ENCODE measurements at regions not wholly inside any gene's neighbourhood (a gene's known extent, or its start where the extent isn't known, plus 50 kb on each side); places are given as distances from the start of the nearest gene placed in this dataset.

GRCh38 chr3:165440380-165440779 is 244.2 kb upstream of the SLITRK3 start:
- no peak overlapping the region for H3K27ac Mint-ChIP-seq
- peaks cover 5% of the 10 kb centered on the region for H3K9me3 ChIP-seq
- no peak overlapping the region for H3K4me3 ChIP-seq (ENCODE audit: control insufficient read depth in 1 of 2, extremely low read depth in 1 of 2, low read length in 1 of 2)
- H3K27ac ChIP-seq (ENCODE audit: low read length) = no peak overlapping the region
- CTCF ChIA-PET = interaction anchor here in 1 of 2 donors (0.6 kb wide), 1 partner anchor 8 kb away, joined by 3 read pairs; no protein-coding TSS in a partner anchor
- WGBS (ENCODE audit: insufficient coverage) = 83% methylated on average over 1 of the region's 2 CpGs
- no peak for ATAC-seq (replicated peaks in 1 of 4)
- POLR2A ChIA-PET = no interaction called here
- no peaks in the 10 kb centered on the region for H3K4me1 Mint-ChIP-seq
- no peaks in the 10 kb centered on the region for H3K4me1 ChIP-seq (ENCODE audit: control insufficient read depth in 1 of 2, extremely low read depth in 1 of 2, insufficient read depth in 2 of 2, low read length in 2 of 2)
- no peak overlapping the region for H3K4me3 Mint-ChIP-seq
- no peaks in the 10 kb centered on the region for H3K27me3 Mint-ChIP-seq
- no peaks in the 10 kb centered on the region for H3K36me3 ChIP-seq (ENCODE audit: control insufficient read depth in 2 of 2, extremely low read depth in 1 of 2, insufficient read depth in 1 of 2, low read length in 1 of 2)
- H3K36me3 Mint-ChIP-seq = no peaks in the 10 kb centered on the region
- no peaks in the 10 kb centered on the region for H3K27me3 ChIP-seq (replicated peaks in 1 of 2; ENCODE audit: control insufficient read depth in 2 of 2, extremely low read depth in 1 of 2, insufficient read depth in 2 of 2, low read length in 1 of 2)
- DNase-seq = no peak
- H3K9me3 Mint-ChIP-seq = peaks cover 4 to 13% (median 4%) of the 10 kb centered on the region in 3 donors

- H3K4me1 ChIP-seq (ENCODE audit: control insufficient read depth in 1 of 2, extremely low read depth in 1 of 2, insufficient read depth in 2 of 2, low read length in 2 of 2) = no peaks in the 10 kb centered on the region
- Mint-ChIP-seq H3K36me3 (no peaks in the 10 kb centered on the region), H3K9me3 (peaks cover 9 to 16% (median 10%) of the 10 kb centered on the region in 3 donors), H3K4me1 (no peaks in the 10 kb centered on the region), H3K27ac (no peak overlapping the region), H3K27me3 (no peaks in the 10 kb centered on the region), H3K4me3 (no peak overlapping the region)
- H3K4me3 ChIP-seq (ENCODE audit: control insufficient read depth in 1 of 2, extremely low read depth in 1 of 2, low read length in 1 of 2) = no peak overlapping the region
- peaks cover 5% of the 10 kb centered on the region for H3K9me3 ChIP-seq
- no peak overlapping the region for H3K27ac ChIP-seq (ENCODE audit: low read length)
- ATAC-seq (replicated peaks in 1 of 4) (no peak), DNase-seq (no peak)
- POLR2A ChIA-PET = no interaction called here
- CTCF ChIA-PET = no interaction called here
- no peaks in the 10 kb centered on the region for H3K36me3 ChIP-seq (ENCODE audit: control insufficient read depth in 2 of 2, extremely low read depth in 1 of 2, insufficient read depth in 1 of 2, low read length in 1 of 2)
- WGBS (ENCODE audit: insufficient coverage) = 60% methylated on average over 1 of the region's 2 CpGs
- no peaks in the 10 kb centered on the region for H3K27me3 ChIP-seq (replicated peaks in 1 of 2; ENCODE audit: control insufficient read depth in 2 of 2, extremely low read depth in 1 of 2, insufficient read depth in 2 of 2, low read length in 1 of 2)
These were observed 243.6 kb upstream of the SLITRK3 start for GRCh38 chr3:165439765-165440164.

- H3K36me3 Mint-ChIP-seq = no peaks in the 10 kb centered on the region
These were observed 238.3 kb upstream of the SLITRK3 start for GRCh38 chr3:165434516-165434915.

GRCh38 chr3:165406425-165406824 is 210.2 kb upstream of the SLITRK3 start:
- DNase-seq = no peak
- no peak for ATAC-seq (replicated peaks in 1 of 4)
- Histone ChIP-seq H3K9me3 (no peaks in the 10 kb centered on the region), H3K27ac (ENCODE audit: low read length) (no peak overlapping the region), H3K4me3 (ENCODE audit: control insufficient read depth in 1 of 2, extremely low read depth in 1 of 2, low read length in 1 of 2) (no peak overlapping the region), H3K36me3 (ENCODE audit: control insufficient read depth in 2 of 2, extremely low read depth in 1 of 2, insufficient read depth in 1 of 2, low read length in 1 of 2) (no peaks in the 10 kb centered on the region), H3K27me3 (replicated peaks in 1 of 2; ENCODE audit: control insufficient read depth in 2 of 2, extremely low read depth in 1 of 2, insufficient read depth in 2 of 2, low read length in 1 of 2) (no peaks in the 10 kb centered on the region), H3K4me1 (ENCODE audit: control insufficient read depth in 1 of 2, extremely low read depth in 1 of 2, insufficient read depth in 2 of 2, low read length in 2 of 2) (no peaks in the 10 kb centered on the region)
- H3K4me1 Mint-ChIP-seq = no peaks in the 10 kb centered on the region
- no peaks in the 10 kb centered on the region for H3K27me3 Mint-ChIP-seq
- CTCF ChIA-PET = no interaction called here
- peaks cover 2 to 14% (median 9%) of the 10 kb centered on the region in 3 donors for H3K9me3 Mint-ChIP-seq
- no CpG with 5 or more reads among the region's 2 CpGs for WGBS (ENCODE audit: insufficient coverage)
- H3K27ac Mint-ChIP-seq = no peak overlapping the region
- H3K4me3 Mint-ChIP-seq = no peak overlapping the region
- POLR2A ChIA-PET = no interaction called here
- no peaks in the 10 kb centered on the region for H3K36me3 Mint-ChIP-seq

More at GRCh38 chr3:165434516-165434915, 238.3 kb upstream of the SLITRK3 start:
- no peak overlapping the region for H3K4me3 ChIP-seq (ENCODE audit: control insufficient read depth in 1 of 2, extremely low read depth in 1 of 2, low read length in 1 of 2)
- DNase-seq (no peak), ATAC-seq (replicated peaks in 1 of 4) (no peak)
- POLR2A ChIA-PET = interaction anchor here in 1 of 2 donors (0.6 kb wide), 1 partner anchor 16 kb away, joined by 3 read pairs; no protein-coding TSS in a partner anchor
- Mint-ChIP-seq H3K27ac (no peak overlapping the region), H3K4me3 (no peak overlapping the region), H3K9me3 (peaks cover 18 to 33% (median 24%) of the 10 kb centered on the region in 3 donors), H3K27me3 (no peaks in the 10 kb centered on the region), H3K4me1 (no peaks in the 10 kb centered on the region)
- H3K9me3 ChIP-seq = no peaks in the 10 kb centered on the region
- no peaks in the 10 kb centered on the region for H3K36me3 ChIP-seq (ENCODE audit: control insufficient read depth in 2 of 2, extremely low read depth in 1 of 2, insufficient read depth in 1 of 2, low read length in 1 of 2)
- WGBS (ENCODE audit: insufficient coverage) = no CpG with 5 or more reads among the region's 3 CpGs
- no peaks in the 10 kb centered on the region for H3K4me1 ChIP-seq (ENCODE audit: control insufficient read depth in 1 of 2, extremely low read depth in 1 of 2, insufficient read depth in 2 of 2, low read length in 2 of 2)
- H3K27me3 ChIP-seq (replicated peaks in 1 of 2; ENCODE audit: control insufficient read depth in 2 of 2, extremely low read depth in 1 of 2, insufficient read depth in 2 of 2, low read length in 1 of 2) = no peaks in the 10 kb centered on the region
- no peak overlapping the region for H3K27ac ChIP-seq (ENCODE audit: low read length)
- CTCF ChIA-PET = interaction anchor here in 1 of 2 donors (0.6 kb wide), 2 partner anchors 100 to 807 kb away, joined by 3 to 4 read pairs; no protein-coding TSS in a partner anchor

DNA sequence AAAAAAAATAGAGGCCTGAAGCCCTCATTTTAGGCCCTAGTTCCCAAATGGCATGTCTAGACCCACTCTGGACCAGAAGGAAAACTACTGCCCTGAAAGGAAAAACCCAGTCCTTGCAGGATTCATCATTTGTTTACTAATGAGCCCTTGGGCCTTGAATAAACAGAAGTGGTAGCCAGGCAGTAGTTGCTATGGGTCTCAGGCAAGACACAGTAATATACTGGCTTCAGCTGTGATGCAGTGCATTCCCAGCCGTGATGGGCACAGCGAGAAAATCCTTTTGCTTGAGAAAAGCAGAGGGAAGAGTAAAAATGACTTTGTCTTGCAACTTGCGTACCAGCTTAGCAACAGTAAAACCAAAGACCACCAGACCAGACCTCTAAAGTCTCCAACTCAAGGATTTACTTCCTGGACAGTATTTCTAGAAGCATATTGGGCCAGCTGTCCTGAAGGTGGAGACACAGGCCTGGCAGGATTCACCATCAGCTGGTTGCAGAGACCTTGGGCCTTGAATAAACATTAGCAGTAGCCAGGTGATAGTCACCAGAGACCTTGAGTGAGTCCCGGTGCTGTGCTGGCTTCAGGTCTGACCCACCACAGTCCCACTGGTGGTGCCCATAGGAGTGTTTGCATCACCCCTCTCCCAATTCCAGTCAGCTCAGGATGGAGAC is 208.3 kb upstream of the SLITRK3 start:
- H3K4me1 Mint-ChIP-seq = no peaks in the 10 kb centered on the region
- H3K27ac Mint-ChIP-seq = no peak overlapping the region
- Histone ChIP-seq H3K27me3 (replicated peaks in 1 of 2; ENCODE audit: control insufficient read depth in 2 of 2, extremely low read depth in 1 of 2, insufficient read depth in 2 of 2, low read length in 1 of 2) (no peaks in the 10 kb centered on the region), H3K9me3 (no peaks in the 10 kb centered on the region), H3K4me1 (ENCODE audit: control insufficient read depth in 1 of 2, extremely low read depth in 1 of 2, insufficient read depth in 2 of 2, low read length in 2 of 2) (no peaks in the 10 kb centered on the region), H3K36me3 (ENCODE audit: control insufficient read depth in 2 of 2, extremely low read depth in 1 of 2, insufficient read depth in 1 of 2, low read length in 1 of 2) (no peaks in the 10 kb centered on the region), H3K4me3 (ENCODE audit: control insufficient read depth in 1 of 2, extremely low read depth in 1 of 2, low read length in 1 of 2) (no peak overlapping the region), H3K27ac (ENCODE audit: low read length) (no peak overlapping the region)
- ChIA-PET POLR2A (no interaction called here), CTCF (no interaction called here)
- H3K27me3 Mint-ChIP-seq = no peaks in the 10 kb centered on the region
- H3K9me3 Mint-ChIP-seq = peaks cover 2 to 14% (median 9%) of the 10 kb centered on the region in 3 donors
- WGBS (ENCODE audit: insufficient coverage) = no CpG with 5 or more reads among the region's 4 CpGs
- no peak for DNase-seq
- ATAC-seq (replicated peaks in 1 of 4) = no peak
- H3K36me3 Mint-ChIP-seq = no peaks in the 10 kb centered on the region
- H3K4me3 Mint-ChIP-seq = no peak overlapping the region

- WGBS (ENCODE audit: insufficient coverage) = 100% methylated on average over 1 of the region's 4 CpGs
- Histone ChIP-seq H3K9me3 (no peaks in the 10 kb centered on the region), H3K36me3 (ENCODE audit: control insufficient read depth in 2 of 2, extremely low read depth in 1 of 2, insufficient read depth in 1 of 2, low read length in 1 of 2) (no peaks in the 10 kb centered on the region), H3K4me3 (ENCODE audit: control insufficient read depth in 1 of 2, extremely low read depth in 1 of 2, low read length in 1 of 2) (no peak overlapping the region), H3K27me3 (replicated peaks in 1 of 2; ENCODE audit: control insufficient read depth in 2 of 2, extremely low read depth in 1 of 2, insufficient read depth in 2 of 2, low read length in 1 of 2) (no peaks in the 10 kb centered on the region), H3K27ac (ENCODE audit: low read length) (no peak overlapping the region), H3K4me1 (ENCODE audit: control insufficient read depth in 1 of 2, extremely low read depth in 1 of 2, insufficient read depth in 2 of 2, low read length in 2 of 2) (no peaks in the 10 kb centered on the region)
- ATAC-seq (replicated peaks in 1 of 4) = no peak
- H3K27me3 Mint-ChIP-seq = no peaks in the 10 kb centered on the region
- H3K9me3 Mint-ChIP-seq = peaks cover 2 to 14% (median 9%) of the 10 kb centered on the region in 3 donors
- ChIA-PET CTCF (no interaction called here), POLR2A (no interaction called here)
- no peaks in the 10 kb centered on the region for H3K4me1 Mint-ChIP-seq
- H3K27ac Mint-ChIP-seq = no peak overlapping the region
- no peaks in the 10 kb centered on the region for H3K36me3 Mint-ChIP-seq
- no peak overlapping the region for H3K4me3 Mint-ChIP-seq
- DNase-seq = no peak
These were observed 207.5 kb upstream of the SLITRK3 start for GRCh38 chr3:165403666-165404065.

Measured in T-cell (primary cell).